Left ventricle myocardium inferior (tissue), 1 donor: ENCODE measurements at regions not wholly inside any gene's neighbourhood (a gene's known extent, or its start where the extent isn't known, plus 50 kb on each side); places are given as distances from the start of the nearest gene placed in this dataset.

Source experiments
- DNase-seq: peaks from one replicate; pipeline ENCODE4 v3.0.0-alpha.2; 2020
- H3K27ac ChIP-seq: fragments of 200-600 bp; replicated peaks from 2 replicates; pipeline ENCODE4 v1.8.0; 2021
- H3K27me3 ChIP-seq: fragments of 200-600 bp; 2 replicates; pipeline ENCODE4 v1.8.0; 2021; ENCODE audit warnings: low read depth
- H3K36me3 ChIP-seq: fragments of 200-600 bp; 2 replicates; pipeline ENCODE4 v1.8.0; 2021
- H3K4me1 ChIP-seq: fragments of 200-600 bp; 2 replicates; pipeline ENCODE4 v1.8.0; 2021
- H3K4me3 ChIP-seq: fragments of 200-600 bp; 2 replicates; pipeline ENCODE4 v1.8.0; 2021; ENCODE audit warnings: mild to moderate bottlenecking, moderate library complexity
- H3K9me3 ChIP-seq: fragments of 200-600 bp; replicated peaks from 2 replicates; pipeline ENCODE4 v1.8.0; 2021
- CTCF ChIP-seq: fragments of 200-600 bp; IDR thresholded peaks from 2 replicates; pipeline ENCODE4 v1.8.0; 2021; ENCODE audit warnings: antibody characterized with exemption, mild to moderate bottlenecking, borderline replicate concordance
- intact Hi-C: fragments of 100-400 bp; cut with micrococcal nuclease; formaldehyde crosslinking; loops from one replicate; pipeline ENCODE4 v1.11.0; 2022
- donor health status: DM: no; HTN: yes; CAD: no; lungs with severe emphysema.

- intact Hi-C loops: no loop called here
- peaks cover 68% of the 10 kb centered on the region for H3K27me3 ChIP-seq
- DNase-seq: no peak
- H3K9me3 ChIP-seq: no peaks in the 10 kb centered on the region
- H3K4me3 ChIP-seq: no peak overlapping the region
- H3K4me1 ChIP-seq: no peaks in the 10 kb centered on the region
- no peak for TF ChIP-seq CTCF
- no peaks in the 10 kb centered on the region for H3K36me3 ChIP-seq
- no peak overlapping the region for H3K27ac ChIP-seq
These were observed 505.0 kb downstream of the GRIN2A start for GRCh38 chr16:9677301-9677653.

DNA sequence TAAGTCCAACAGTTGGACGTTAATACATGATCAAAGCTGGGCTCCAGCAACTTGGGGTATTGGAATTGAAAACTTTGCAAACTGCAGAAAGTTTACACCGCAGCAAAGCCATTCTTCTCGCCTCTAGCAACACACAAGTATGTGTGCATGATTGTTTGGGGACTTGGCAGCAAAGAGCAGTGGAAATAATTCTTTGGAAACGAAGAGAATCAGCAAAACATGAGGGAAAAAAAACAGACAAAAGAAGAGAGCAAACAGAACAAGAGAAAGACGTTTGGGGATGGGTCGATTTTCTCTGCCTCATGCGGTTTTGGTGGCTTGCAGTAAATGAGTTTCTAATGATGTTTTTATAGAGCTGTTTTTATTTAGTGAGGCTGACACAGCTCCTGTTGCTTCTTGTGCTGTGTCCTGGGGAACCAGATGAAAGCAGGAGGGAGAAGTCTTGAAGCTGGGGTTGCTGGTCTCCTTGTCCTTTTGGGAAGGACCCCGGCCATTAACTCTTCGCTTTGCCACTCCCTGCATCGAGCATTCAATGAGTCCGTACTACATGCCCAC is 502.9 kb downstream of the GRIN2A start:
- peaks cover 78% of the 10 kb centered on the region for H3K27me3 ChIP-seq
- H3K9me3 ChIP-seq: peaks cover 13% of the 10 kb centered on the region
- intact Hi-C loops: no loop called here
- no peaks in the 10 kb centered on the region for H3K4me1 ChIP-seq
- H3K36me3 ChIP-seq: no peaks in the 10 kb centered on the region
- H3K27ac ChIP-seq: no peak overlapping the region
- TF ChIP-seq CTCF: no peak
- no peak overlapping the region for H3K4me3 ChIP-seq
- DNase-seq: no peak

DNA sequence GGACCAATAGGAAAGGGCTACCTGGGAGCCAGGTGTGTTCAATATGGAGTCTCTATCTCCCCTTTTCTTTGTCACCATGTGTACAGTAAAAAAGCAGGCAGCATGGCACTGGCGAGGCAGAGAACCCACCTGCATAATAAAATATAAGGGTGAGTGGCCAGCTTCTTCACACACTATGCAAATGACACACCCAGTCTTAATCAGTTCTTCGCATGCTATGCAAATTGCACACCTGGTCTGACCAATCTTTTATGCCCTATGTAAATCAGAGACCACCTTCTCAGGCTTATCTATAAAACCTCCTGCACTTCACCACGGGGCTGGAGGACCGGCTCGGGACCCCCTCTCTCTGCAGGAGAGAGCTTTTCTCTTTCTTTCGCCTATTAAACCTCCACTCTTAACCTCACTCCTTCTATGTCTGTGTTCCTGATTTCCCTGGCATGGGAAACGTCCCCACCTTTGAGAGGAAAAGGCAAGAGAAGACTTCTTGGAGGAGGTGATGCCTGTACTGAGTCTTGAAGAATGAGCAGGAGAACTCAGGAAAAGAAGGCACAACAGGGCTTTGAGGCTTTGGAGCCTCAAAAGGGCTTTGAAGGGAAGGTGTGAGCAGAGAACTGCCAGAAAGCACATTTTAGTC is 502.1 kb downstream of the GRIN2A start:
- TF ChIP-seq CTCF: no peak
- peaks cover 19% of the 10 kb centered on the region for H3K9me3 ChIP-seq
- intact Hi-C loops: no loop called here
- H3K27ac ChIP-seq: no peak overlapping the region
- DNase-seq: no peak
- H3K4me1 ChIP-seq: no peaks in the 10 kb centered on the region
- H3K27me3 ChIP-seq: peaks cover 70% of the 10 kb centered on the region
- no peak overlapping the region for H3K4me3 ChIP-seq
- no peaks in the 10 kb centered on the region for H3K36me3 ChIP-seq

DNA sequence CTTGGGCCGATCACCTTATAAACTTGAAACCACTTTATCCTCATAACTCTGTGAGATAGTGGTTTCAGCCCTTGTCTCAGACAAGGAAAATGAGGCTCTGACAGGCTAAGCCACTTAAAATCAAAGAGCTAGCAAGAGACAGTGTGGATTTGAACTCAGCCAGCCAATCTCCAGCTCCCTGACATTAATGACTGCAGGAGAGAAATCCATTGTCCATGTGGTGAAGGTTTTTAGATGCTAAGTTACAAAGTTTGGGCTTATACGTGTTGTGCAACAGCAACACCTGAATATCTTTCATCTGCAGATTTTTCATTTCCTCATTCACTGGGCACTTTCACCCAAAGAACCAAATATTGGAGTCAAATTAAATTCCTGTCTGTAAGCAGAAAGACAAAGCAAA is 501.3 kb downstream of the GRIN2A start:
- H3K4me1 ChIP-seq: no peaks in the 10 kb centered on the region
- TF ChIP-seq CTCF: no peak
- H3K27me3 ChIP-seq: peaks cover 62% of the 10 kb centered on the region
- no peak overlapping the region for H3K4me3 ChIP-seq
- H3K36me3 ChIP-seq: no peaks in the 10 kb centered on the region
- intact Hi-C loops: no loop called here
- peaks cover 22% of the 10 kb centered on the region for H3K9me3 ChIP-seq
- H3K27ac ChIP-seq: no peak overlapping the region
- no peak for DNase-seq

GRCh38 chr16:9681508-9681907 is 500.7 kb downstream of the GRIN2A start:
- Histone ChIP-seq H3K27me3 (peaks cover 57% of the 10 kb centered on the region), H3K4me3 (no peak overlapping the region), H3K9me3 (peaks cover 22% of the 10 kb centered on the region), H3K4me1 (no peaks in the 10 kb centered on the region), H3K27ac (no peak overlapping the region), H3K36me3 (no peaks in the 10 kb centered on the region)
- DNase-seq: no peak
- no peak for TF ChIP-seq CTCF
- intact Hi-C loops: no loop called here
